22Rv1 (cell line): ENCODE measurements at regions not wholly inside any gene's neighbourhood (a gene's known extent, or its start where the extent isn't known, plus 50 kb on each side); places are given as distances from the start of the nearest gene placed in this dataset.

Experiments
- ZFX ChIP-seq: fragments of 450-650 bp; IDR thresholded peaks from 2 replicates; pipeline ENCODE4 v1.6.1; 2017; ENCODE audit warnings: antibody characterized with exemption, borderline replicate concordance
- TF ChIP-seq, protein P1 (sequence below): fragments of 450-650 bp; IDR thresholded peaks from 2 replicates; pipeline ENCODE4 v1.5.1; 2017; ENCODE audit warnings: mild to moderate bottlenecking

- TF ChIP-seq, protein P1, sequence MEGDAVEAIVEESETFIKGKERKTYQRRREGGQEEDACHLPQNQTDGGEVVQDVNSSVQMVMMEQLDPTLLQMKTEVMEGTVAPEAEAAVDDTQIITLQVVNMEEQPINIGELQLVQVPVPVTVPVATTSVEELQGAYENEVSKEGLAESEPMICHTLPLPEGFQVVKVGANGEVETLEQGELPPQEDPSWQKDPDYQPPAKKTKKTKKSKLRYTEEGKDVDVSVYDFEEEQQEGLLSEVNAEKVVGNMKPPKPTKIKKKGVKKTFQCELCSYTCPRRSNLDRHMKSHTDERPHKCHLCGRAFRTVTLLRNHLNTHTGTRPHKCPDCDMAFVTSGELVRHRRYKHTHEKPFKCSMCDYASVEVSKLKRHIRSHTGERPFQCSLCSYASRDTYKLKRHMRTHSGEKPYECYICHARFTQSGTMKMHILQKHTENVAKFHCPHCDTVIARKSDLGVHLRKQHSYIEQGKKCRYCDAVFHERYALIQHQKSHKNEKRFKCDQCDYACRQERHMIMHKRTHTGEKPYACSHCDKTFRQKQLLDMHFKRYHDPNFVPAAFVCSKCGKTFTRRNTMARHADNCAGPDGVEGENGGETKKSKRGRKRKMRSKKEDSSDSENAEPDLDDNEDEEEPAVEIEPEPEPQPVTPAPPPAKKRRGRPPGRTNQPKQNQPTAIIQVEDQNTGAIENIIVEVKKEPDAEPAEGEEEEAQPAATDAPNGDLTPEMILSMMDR = peak; percentile 90
- TF ChIP-seq ZFX = no peak
Observed at GRCh38 chr6:27687154-27688013, 214.5 kb upstream of the ZNF184 start.
